Erythroblast (primary cell): ENCODE measurements at regions not wholly inside any gene's neighbourhood (a gene's known extent, or its start where the extent isn't known, plus 50 kb on each side); places are given as distances from the start of the nearest gene placed in this dataset.

Experiments
- GATA1 ChIP-seq: IDR thresholded peaks from 2 replicates; pipeline ENCODE4 v1.6.1; 2011; ENCODE audit warnings: low read depth, mild to moderate bottlenecking, control low read depth, low read length, moderate library complexity
- POLR2A ChIP-seq: IDR thresholded peaks from 2 replicates; pipeline ENCODE4 v1.6.1; 2011; ENCODE audit warnings: mild to moderate bottlenecking, low read length

- TF ChIP-seq POLR2A (no peak), GATA1 (no peak)
Measured at GRCh38 chr4:114396808-114397207, 201.8 kb upstream of the UGT8 start.
